ENCODE measurements at regions not wholly inside any gene's neighbourhood (a gene's known extent, or its start where the extent isn't known, plus 50 kb on each side); places are given as distances from the start of the nearest gene placed in this dataset.

DNA sequence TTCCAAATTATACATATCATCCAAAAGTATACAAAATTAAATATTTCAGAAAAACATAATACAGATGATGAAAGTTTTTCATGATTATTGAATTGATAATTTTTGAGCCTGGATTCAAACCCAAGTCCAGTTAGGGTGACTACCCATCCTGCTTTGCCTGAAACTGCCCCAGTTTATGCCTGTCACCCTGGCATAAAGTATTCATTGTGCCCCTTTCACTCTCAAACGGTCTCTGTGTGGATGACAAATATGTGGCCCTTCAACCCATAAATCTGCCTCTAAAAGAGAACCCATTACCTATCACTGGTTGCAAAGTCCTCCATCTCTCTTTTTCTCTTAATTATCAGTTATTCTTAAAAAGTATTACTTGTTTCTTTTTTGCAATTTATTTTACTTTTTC lies 553.7 kb upstream of the JARID2 start:
- TF ChIP-seq CTCF (IDR thresholded peaks at IDR 0.05) (no peak), POLR2A (IDR thresholded peaks at IDR 0.05; ENCODE audit: low read depth) (no peak), EP300 (IDR thresholded peaks at IDR 0.05) (no peak)
